ENCODE measurements at regions not wholly inside any gene's neighbourhood (a gene's known extent, or its start where the extent isn't known, plus 50 kb on each side); places are given as distances from the start of the nearest gene placed in this dataset.

DNA sequence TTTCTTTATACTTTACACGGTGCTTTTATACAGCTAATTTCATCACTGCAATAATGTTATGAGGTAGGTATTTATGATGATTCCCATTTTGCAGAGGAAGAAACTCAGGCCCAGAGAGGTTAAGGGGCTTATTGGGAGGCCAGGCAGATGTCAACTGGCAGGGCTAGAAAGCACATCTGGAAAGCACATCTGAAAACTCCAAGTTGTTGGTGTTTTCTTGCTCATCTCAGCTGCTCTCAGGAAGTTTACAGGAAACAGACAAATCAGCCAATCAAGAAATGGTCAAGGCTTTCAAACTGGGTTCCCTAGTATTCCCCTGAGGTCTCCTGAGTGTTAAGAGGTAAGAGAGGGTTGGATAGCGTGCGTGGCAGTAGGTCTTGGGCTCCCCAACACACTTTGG is 124.1 kb upstream of the MED13L start:
- Mint-ChIP-seq H3K9me3 (ENCODE audit: low read depth) (peaks cover 13% of the 10 kb centered on the region), H3K27ac (ENCODE audit: unreplicated experiment) (no peak overlapping the region), H3K4me1 (ENCODE audit: low read depth) (peaks cover 6% of the 10 kb centered on the region), H3K36me3 (ENCODE audit: low read depth) (peaks cover 6% of the 10 kb centered on the region), H3K27me3 (ENCODE audit: low read depth) (no peaks in the 10 kb centered on the region), H3K4me3 (ENCODE audit: unreplicated experiment) (no peak overlapping the region)
- DNase-seq (ENCODE audit: low spot score), result no peak
- TF ChIP-seq, protein P1, sequence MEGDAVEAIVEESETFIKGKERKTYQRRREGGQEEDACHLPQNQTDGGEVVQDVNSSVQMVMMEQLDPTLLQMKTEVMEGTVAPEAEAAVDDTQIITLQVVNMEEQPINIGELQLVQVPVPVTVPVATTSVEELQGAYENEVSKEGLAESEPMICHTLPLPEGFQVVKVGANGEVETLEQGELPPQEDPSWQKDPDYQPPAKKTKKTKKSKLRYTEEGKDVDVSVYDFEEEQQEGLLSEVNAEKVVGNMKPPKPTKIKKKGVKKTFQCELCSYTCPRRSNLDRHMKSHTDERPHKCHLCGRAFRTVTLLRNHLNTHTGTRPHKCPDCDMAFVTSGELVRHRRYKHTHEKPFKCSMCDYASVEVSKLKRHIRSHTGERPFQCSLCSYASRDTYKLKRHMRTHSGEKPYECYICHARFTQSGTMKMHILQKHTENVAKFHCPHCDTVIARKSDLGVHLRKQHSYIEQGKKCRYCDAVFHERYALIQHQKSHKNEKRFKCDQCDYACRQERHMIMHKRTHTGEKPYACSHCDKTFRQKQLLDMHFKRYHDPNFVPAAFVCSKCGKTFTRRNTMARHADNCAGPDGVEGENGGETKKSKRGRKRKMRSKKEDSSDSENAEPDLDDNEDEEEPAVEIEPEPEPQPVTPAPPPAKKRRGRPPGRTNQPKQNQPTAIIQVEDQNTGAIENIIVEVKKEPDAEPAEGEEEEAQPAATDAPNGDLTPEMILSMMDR (IDR thresholded peaks at IDR 0.05), result no peak

DNA sequence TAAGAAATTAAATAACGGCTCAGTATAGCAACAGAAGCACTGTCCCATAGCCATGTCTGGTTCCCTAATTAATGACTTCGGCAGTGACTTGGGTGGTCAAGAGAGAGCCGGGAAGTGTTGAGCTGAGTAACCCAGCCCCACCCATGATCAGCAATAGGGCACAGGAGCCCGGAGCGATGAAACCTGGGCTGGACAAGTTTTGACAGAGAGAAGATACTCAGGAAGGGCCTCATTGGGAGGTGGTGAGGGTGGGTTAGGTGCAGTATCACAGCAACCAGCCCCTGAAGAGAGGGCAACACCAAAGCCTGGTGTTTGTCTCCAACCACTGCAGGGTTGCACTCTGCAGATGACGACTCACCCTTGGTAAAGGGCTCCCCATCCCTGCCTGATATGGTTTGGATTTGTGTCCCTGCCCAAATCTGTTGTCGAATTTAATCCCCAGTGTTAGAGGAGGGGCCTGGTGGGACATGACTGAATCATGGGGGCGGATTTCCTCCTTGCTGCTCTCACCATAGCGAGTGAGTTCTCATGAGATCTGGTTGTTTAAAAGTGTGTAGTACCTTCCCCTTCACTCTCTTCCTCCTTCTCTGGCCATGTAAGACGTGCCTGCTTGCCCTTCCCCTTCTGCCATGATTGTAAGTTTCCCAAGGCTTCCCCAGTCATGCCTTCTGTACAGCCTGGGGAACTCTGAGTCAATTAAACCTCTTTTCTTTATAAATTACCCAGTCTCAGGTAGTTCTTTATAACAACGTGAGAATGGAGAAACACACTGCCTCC is 124.9 kb upstream of the MED13L start:
- peaks cover 13% of the 10 kb centered on the region for H3K9me3 Mint-ChIP-seq (ENCODE audit: low read depth)
- H3K4me1 Mint-ChIP-seq (ENCODE audit: low read depth), result peaks cover 11% of the 10 kb centered on the region
- TF ChIP-seq, protein P1 (IDR thresholded peaks at IDR 0.05), result no peak
- peaks cover 6% of the 10 kb centered on the region for H3K36me3 Mint-ChIP-seq (ENCODE audit: low read depth)
- peak; percentile 42 for DNase-seq (ENCODE audit: low spot score)
- H3K4me3 Mint-ChIP-seq (ENCODE audit: unreplicated experiment), result no peak overlapping the region
- H3K27ac Mint-ChIP-seq (ENCODE audit: unreplicated experiment), result no peak overlapping the region
- no peaks in the 10 kb centered on the region for H3K27me3 Mint-ChIP-seq (ENCODE audit: low read depth)

GRCh38 chr12:116403546-116403945 is 126.1 kb upstream of the MED13L start:
- TF ChIP-seq, protein P1 (IDR thresholded peaks at IDR 0.05), result no peak
- H3K36me3 Mint-ChIP-seq (ENCODE audit: low read depth), result peaks cover 4% of the 10 kb centered on the region
- H3K27me3 Mint-ChIP-seq (ENCODE audit: low read depth), result no peaks in the 10 kb centered on the region
- no peak overlapping the region for H3K4me3 Mint-ChIP-seq (ENCODE audit: unreplicated experiment)
- H3K4me1 Mint-ChIP-seq (ENCODE audit: low read depth), result peaks cover 18% of the 10 kb centered on the region
- H3K9me3 Mint-ChIP-seq (ENCODE audit: low read depth), result peaks cover 3% of the 10 kb centered on the region
- peak; percentile 4 for DNase-seq (ENCODE audit: low spot score)
- H3K27ac Mint-ChIP-seq (ENCODE audit: unreplicated experiment), result no peak overlapping the region

DNA sequence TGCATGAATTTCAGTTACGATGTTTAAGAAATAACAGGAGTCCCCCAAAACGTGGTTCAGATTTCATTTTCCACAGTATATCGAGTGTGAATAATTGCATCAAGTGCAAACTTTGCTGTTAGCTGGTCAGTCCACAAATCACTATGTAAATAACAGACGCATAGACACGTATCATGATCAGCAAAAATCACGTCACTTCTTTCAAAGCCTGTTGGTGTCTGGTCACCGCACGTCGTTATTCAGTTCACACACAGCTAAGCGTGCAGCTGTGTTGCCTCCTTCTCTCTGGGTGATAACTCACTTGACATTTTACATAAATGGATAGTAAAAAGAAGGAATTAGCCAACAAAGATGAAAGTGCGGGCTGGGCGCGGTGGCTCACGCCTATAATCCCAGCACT is 126.8 kb upstream of the MED13L start:
- Mint-ChIP-seq H3K9me3 (ENCODE audit: low read depth) (no peaks in the 10 kb centered on the region), H3K4me1 (ENCODE audit: low read depth) (peaks cover 21% of the 10 kb centered on the region), H3K4me3 (ENCODE audit: unreplicated experiment) (no peak overlapping the region), H3K27ac (ENCODE audit: unreplicated experiment) (no peak overlapping the region), H3K27me3 (ENCODE audit: low read depth) (no peaks in the 10 kb centered on the region), H3K36me3 (ENCODE audit: low read depth) (no peaks in the 10 kb centered on the region)
- DNase-seq (ENCODE audit: low spot score), result peak; percentile 15
- TF ChIP-seq, protein P1 (IDR thresholded peaks at IDR 0.05), result no peak

GRCh38 chr12:116404913-116405611 is 127.6 kb upstream of the MED13L start:
- no peaks in the 10 kb centered on the region for H3K36me3 Mint-ChIP-seq (ENCODE audit: low read depth)
- no peak overlapping the region for H3K4me3 Mint-ChIP-seq (ENCODE audit: unreplicated experiment)
- TF ChIP-seq, protein P1 (IDR thresholded peaks at IDR 0.05), result no peak
- no peak for DNase-seq (ENCODE audit: low spot score)
- peaks cover 29% of the 10 kb centered on the region for H3K4me1 Mint-ChIP-seq (ENCODE audit: low read depth)
- no peaks in the 10 kb centered on the region for H3K9me3 Mint-ChIP-seq (ENCODE audit: low read depth)
- peak overlapping the region; percentile 59 for H3K27ac Mint-ChIP-seq (ENCODE audit: unreplicated experiment)
- H3K27me3 Mint-ChIP-seq (ENCODE audit: low read depth), result no peaks in the 10 kb centered on the region

Measured in chondrocyte (in vitro differentiated cells).